Astrocyte of the spinal cord (primary cell): ENCODE measurements at regions not wholly inside any gene's neighbourhood (a gene's known extent, or its start where the extent isn't known, plus 50 kb on each side); places are given as distances from the start of the nearest gene placed in this dataset.
A peak's percentile ranks its signal among the peaks of the same experiment; 100 is the strongest.

Experiments
- DNase-seq: peaks from one replicate; pipeline ENCODE4 v3.0.0; 2011; ENCODE audit warnings: low read depth, low spot score
- H3K4me3 ChIP-seq: 2 replicates; pipeline ENCODE4 v1.5.1; 2011; ENCODE audit warnings: low read depth, mild to moderate bottlenecking, low read length, moderate library complexity
- in situ Hi-C: cut with HindIII; loops from 2 replicates; pipeline ENCODE4 v1.10.0; 2017; ENCODE audit warnings: low sequenced_read_pairs
- TF ChIP-seq, protein P1 (sequence below): IDR thresholded peaks from 2 replicates; pipeline ENCODE4 v1.5.1; 2012; ENCODE audit warnings: low read depth, mild to moderate bottlenecking, low read length, inconsistent platforms

- in situ Hi-C loops = no loop called here
- H3K4me3 ChIP-seq = no peak overlapping the region
- DNase-seq = no peak
- TF ChIP-seq, protein P1, sequence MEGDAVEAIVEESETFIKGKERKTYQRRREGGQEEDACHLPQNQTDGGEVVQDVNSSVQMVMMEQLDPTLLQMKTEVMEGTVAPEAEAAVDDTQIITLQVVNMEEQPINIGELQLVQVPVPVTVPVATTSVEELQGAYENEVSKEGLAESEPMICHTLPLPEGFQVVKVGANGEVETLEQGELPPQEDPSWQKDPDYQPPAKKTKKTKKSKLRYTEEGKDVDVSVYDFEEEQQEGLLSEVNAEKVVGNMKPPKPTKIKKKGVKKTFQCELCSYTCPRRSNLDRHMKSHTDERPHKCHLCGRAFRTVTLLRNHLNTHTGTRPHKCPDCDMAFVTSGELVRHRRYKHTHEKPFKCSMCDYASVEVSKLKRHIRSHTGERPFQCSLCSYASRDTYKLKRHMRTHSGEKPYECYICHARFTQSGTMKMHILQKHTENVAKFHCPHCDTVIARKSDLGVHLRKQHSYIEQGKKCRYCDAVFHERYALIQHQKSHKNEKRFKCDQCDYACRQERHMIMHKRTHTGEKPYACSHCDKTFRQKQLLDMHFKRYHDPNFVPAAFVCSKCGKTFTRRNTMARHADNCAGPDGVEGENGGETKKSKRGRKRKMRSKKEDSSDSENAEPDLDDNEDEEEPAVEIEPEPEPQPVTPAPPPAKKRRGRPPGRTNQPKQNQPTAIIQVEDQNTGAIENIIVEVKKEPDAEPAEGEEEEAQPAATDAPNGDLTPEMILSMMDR = peak; percentile 27
Measured at GRCh38 chrX:46386511-46386910, 158.7 kb downstream of the ZNF674 start.

- no peak for DNase-seq
- H3K4me3 ChIP-seq = no peak overlapping the region
- TF ChIP-seq, protein P1 = no peak
- in situ Hi-C loops = no loop called here
Measured at GRCh38 chrX:46383006-46383405, 162.2 kb downstream of the ZNF674 start.

DNA sequence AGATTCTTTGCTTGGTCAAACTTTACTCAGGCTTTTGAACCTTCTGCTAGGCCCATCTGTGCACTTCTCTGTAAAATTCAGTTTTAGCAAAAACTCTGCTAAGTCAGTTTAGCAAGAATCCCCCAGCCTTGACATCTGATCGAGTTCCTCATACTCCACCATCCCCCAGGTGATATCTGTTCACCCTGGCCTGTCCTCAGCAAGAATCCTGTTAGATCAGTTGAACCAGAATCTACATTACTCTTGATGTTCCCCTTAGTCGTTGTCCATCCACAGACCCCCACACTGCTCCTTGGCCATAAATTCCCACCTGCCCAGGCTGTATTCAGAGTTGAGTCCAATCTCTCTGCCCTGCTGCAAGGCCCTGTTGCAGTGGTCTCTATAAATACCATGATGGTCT is 162.6 kb downstream of the ZNF674 start:
- TF ChIP-seq, protein P1 = no peak
- no peak for DNase-seq
- in situ Hi-C loops = no loop called here
- no peak overlapping the region for H3K4me3 ChIP-seq

GRCh38 chrX:46381630-46382029 is 163.6 kb downstream of the ZNF674 start:
- no peak for DNase-seq
- TF ChIP-seq, protein P1 = peak; percentile 57
- in situ Hi-C loops = no loop called here
- no peak overlapping the region for H3K4me3 ChIP-seq

- no peak for DNase-seq
- TF ChIP-seq, protein P1 = no peak
- in situ Hi-C loops = no loop called here
- no peak overlapping the region for H3K4me3 ChIP-seq
Measured at GRCh38 chrX:46380148-46380752, 165.0 kb downstream of the ZNF674 start.

GRCh38 chrX:46376246-46376885 is 168.9 kb downstream of the ZNF674 start:
- in situ Hi-C loops = no loop called here
- peak; percentile 76 for DNase-seq

More at GRCh38 chrX:46376246-46376885, 168.9 kb downstream of the ZNF674 start:
- H3K4me3 ChIP-seq = no peak overlapping the region
- TF ChIP-seq, protein P1 = peak; percentile 48
